Ishikawa (cell line): ENCODE measurements at regions not wholly inside any gene's neighbourhood (a gene's known extent, or its start where the extent isn't known, plus 50 kb on each side); places are given as distances from the start of the nearest gene placed in this dataset.

Experiments used
- CEBPB ChIP-seq: IDR thresholded peaks from 2 replicates; pipeline ENCODE4 v1.6.1; 2012
- CREB1 ChIP-seq: IDR thresholded peaks from 2 replicates; pipeline ENCODE4 v1.6.1; 2012; ENCODE audit warnings: low read depth
- EGR1 ChIP-seq: IDR thresholded peaks from 2 replicates; pipeline ENCODE4 v1.6.1; 2012
- EP300 ChIP-seq: IDR thresholded peaks from 2 replicates; pipeline ENCODE4 v1.6.1; 2012; ENCODE audit warnings: borderline replicate concordance
- FOXM1 ChIP-seq: IDR thresholded peaks from 2 replicates; pipeline ENCODE4 v1.6.1; 2012; ENCODE audit warnings: low read depth, borderline replicate concordance
- NFIC ChIP-seq: IDR thresholded peaks from 2 replicates; pipeline ENCODE4 v1.6.1; 2012
- TAF1 ChIP-seq: IDR thresholded peaks from 2 replicates; pipeline ENCODE4 v1.6.1; 2012; ENCODE audit warnings: low read depth, mild to moderate bottlenecking
- TEAD4 ChIP-seq: IDR thresholded peaks from 2 replicates; pipeline ENCODE4 v1.6.1; 2012
- YY1 ChIP-seq: IDR thresholded peaks from 2 replicates; pipeline ENCODE4 v1.6.1; 2012; ENCODE audit warnings: low read depth
- ZBTB7A ChIP-seq: IDR thresholded peaks from 2 replicates; pipeline ENCODE4 v1.6.1; 2012; ENCODE audit warnings: low read depth
- TF ChIP-seq, protein P1 (sequence below): IDR thresholded peaks from 2 replicates; pipeline ENCODE4 v1.6.1; 2012; ENCODE audit warnings: low read depth, mild to moderate bottlenecking
- TF ChIP-seq, protein P2 (sequence below): IDR thresholded peaks from 2 replicates; pipeline ENCODE4 v1.6.1; 2012
- TF ChIP-seq, protein P3 (sequence below): IDR thresholded peaks from 2 replicates; pipeline ENCODE4 v1.6.1; 2012

DNA sequence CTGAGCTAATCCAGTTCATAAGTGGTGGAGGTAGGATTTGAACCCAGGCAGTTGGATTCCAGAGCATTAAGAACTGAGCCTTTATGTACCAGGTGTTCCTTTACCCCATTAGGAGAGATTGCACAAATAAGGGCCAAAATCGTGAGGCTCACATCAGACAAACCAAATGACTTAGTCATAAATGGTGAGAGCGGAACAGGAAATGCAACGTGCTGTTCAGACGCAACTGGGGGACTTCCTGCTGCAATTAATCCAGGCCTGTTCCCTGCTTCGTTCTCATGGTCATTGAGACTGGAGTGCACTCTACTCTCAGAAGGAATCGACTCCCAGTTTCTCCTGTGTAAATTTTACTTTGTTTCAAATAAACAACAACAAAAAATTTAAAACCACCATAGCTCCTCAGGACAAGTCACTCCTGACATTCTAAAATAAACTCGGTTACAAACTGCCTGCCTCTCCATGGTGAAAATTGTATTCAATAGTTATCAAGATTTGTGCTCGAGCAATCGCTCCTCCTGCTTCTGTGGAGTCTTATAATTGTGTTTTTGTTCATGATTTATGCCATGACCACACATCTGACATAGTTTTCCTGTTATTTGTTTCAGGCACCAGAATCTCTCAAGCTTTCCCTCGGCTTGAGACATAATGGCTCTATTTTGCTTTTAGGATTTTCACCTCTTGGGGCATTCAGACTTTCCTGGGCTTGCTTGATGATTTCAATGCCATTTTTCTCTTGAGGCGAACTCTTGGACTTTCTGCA, 115.3 kb upstream of the BMPER start:
- TF ChIP-seq EGR1 (no peak), FOXM1 (no peak), NFIC (no peak), YY1 (no peak)
- TF ChIP-seq, protein P1, sequence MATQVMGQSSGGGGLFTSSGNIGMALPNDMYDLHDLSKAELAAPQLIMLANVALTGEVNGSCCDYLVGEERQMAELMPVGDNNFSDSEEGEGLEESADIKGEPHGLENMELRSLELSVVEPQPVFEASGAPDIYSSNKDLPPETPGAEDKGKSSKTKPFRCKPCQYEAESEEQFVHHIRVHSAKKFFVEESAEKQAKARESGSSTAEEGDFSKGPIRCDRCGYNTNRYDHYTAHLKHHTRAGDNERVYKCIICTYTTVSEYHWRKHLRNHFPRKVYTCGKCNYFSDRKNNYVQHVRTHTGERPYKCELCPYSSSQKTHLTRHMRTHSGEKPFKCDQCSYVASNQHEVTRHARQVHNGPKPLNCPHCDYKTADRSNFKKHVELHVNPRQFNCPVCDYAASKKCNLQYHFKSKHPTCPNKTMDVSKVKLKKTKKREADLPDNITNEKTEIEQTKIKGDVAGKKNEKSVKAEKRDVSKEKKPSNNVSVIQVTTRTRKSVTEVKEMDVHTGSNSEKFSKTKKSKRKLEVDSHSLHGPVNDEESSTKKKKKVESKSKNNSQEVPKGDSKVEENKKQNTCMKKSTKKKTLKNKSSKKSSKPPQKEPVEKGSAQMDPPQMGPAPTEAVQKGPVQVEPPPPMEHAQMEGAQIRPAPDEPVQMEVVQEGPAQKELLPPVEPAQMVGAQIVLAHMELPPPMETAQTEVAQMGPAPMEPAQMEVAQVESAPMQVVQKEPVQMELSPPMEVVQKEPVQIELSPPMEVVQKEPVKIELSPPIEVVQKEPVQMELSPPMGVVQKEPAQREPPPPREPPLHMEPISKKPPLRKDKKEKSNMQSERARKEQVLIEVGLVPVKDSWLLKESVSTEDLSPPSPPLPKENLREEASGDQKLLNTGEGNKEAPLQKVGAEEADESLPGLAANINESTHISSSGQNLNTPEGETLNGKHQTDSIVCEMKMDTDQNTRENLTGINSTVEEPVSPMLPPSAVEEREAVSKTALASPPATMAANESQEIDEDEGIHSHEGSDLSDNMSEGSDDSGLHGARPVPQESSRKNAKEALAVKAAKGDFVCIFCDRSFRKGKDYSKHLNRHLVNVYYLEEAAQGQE, result no peak

DNA sequence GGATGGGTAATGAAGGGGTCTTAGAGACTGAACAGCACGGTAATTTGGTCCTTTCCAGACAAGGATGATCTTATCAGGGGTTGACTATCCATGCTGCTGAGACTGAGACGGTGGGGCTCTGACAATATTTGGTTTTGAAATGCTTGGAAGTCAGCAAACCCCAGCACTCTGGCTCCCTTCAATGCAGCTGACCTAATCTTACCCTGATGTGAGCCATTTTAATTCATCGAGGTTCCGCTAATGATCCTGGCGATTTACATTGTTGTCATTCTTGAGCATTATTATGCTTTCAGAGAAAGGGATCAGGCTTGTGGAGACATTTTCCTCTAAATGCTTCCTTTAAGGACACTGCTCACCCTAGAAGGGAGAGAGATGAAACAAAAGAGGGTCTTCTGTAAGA, 114.6 kb upstream of the BMPER start:
- TF ChIP-seq, protein P2, sequence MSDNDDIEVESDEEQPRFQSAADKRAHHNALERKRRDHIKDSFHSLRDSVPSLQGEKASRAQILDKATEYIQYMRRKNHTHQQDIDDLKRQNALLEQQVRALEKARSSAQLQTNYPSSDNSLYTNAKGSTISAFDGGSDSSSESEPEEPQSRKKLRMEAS, result no peak
- TF ChIP-seq EP300, result no peak
- TF ChIP-seq NFIC, result no peak
- TF ChIP-seq CEBPB, result no peak
- TF ChIP-seq, protein P1, result no peak
- TF ChIP-seq, protein P3, sequence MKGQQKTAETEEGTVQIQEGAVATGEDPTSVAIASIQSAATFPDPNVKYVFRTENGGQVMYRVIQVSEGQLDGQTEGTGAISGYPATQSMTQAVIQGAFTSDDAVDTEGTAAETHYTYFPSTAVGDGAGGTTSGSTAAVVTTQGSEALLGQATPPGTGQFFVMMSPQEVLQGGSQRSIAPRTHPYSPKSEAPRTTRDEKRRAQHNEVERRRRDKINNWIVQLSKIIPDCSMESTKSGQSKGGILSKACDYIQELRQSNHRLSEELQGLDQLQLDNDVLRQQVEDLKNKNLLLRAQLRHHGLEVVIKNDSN, result no peak

DNA sequence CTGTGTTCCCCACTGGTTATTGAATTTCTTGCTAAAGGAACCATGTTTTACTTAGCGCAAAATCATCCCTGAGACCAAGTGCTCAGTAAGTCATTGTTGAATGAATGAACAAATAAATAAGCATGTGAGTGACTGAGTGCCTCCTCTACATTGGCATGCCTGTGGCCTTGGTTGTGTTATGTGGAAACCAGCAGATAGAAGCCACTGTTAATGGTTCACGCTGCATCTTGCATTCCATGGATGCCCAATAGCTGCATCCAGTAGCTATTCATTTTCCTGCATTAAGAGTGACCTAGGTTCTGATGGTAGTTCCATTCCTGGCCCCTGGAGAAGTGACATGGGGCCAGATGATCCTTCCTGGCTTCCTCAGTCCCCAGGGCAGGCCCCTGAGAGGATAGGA, 113.3 kb upstream of the BMPER start:
- TF ChIP-seq, protein P3, result no peak
- no peak for TF ChIP-seq ZBTB7A
- TF ChIP-seq, protein P1, result no peak
- no peak for TF ChIP-seq EGR1
- TF ChIP-seq CEBPB, result no peak
- no peak for TF ChIP-seq CREB1
- no peak for TF ChIP-seq EP300

DNA sequence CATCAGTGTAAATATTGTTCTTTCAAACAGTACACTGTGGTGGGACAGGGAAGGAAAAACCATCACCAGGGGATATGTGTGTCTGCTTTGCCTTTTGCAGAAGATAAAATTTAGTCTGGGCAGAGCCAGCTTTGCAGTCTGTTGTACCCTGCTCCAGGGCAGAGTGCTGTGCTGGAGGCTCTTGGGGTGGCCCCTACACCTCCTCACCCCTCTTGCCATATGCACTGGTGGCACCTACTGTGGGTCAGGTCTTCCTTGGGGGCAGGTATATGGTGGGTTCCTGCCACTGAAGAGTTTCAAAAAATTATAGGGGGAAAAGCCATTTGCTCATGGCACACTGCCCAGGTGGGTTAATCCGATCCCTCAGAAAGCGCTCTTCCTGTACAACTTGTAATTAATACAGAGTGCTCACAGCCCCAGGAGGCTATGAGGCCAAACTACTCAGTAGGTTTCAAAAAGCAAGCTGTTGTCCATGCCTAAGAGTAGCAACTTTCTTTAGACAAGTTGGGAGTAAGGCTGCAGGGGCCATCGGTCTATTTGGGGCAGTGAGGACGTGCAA, 112.7 kb upstream of the BMPER start:
- TF ChIP-seq, protein P2, result no peak

DNA sequence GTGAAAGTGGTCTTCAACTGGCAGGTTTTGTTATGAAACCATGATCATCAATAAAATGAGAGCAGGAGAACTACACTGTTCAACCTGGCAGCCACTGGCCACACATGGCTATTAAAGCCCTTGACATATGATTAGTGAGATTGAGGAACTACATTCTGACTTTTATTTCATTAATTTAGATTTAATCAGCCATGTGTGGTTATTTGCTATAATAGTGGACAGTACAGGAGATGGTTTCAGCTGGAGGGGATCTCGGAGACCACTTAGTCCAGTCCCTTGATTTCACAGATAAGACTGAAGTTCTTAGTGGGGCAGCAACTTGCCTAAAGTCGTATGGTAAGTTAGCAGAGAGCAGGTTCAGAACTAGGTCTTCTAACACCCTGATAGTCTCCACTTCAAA, 111.7 kb upstream of the BMPER start:
- TF ChIP-seq TEAD4, result no peak
- TF ChIP-seq, protein P1, result no peak
- no peak for TF ChIP-seq EGR1
- TF ChIP-seq NFIC, result no peak
- no peak for TF ChIP-seq TAF1
- TF ChIP-seq, protein P3, result no peak
- TF ChIP-seq FOXM1, result no peak
- no peak for TF ChIP-seq CEBPB
- TF ChIP-seq EP300, result no peak
